GM12874 (cell line): ENCODE measurements at regions not wholly inside any gene's neighbourhood (a gene's known extent, or its start where the extent isn't known, plus 50 kb on each side); places are given as distances from the start of the nearest gene placed in this dataset.

ENCODE experiments used
- CTCF ChIP-seq: IDR thresholded peaks from 2 replicates; pipeline ENCODE4 v1.5.1; 2011; ENCODE audit warnings: low read depth, mild to moderate bottlenecking, control low read depth, low read length, moderate library complexity; ENCODE audit not compliant: insufficient read depth

- TF ChIP-seq CTCF = no peak
These were observed 107.6 kb upstream of the ARHGEF3 start for GRCh38 chr3:56909349-56909748.

GRCh38 chr3:56908004-56908403 is 106.3 kb upstream of the ARHGEF3 start:
- no peak for TF ChIP-seq CTCF

- TF ChIP-seq CTCF = no peak
These were observed 102.9 kb upstream of the ARHGEF3 start for GRCh38 chr3:56904552-56905215.

GRCh38 chr3:56903231-56903782 is 101.6 kb upstream of the ARHGEF3 start:
- TF ChIP-seq CTCF = no peak

GRCh38 chr3:56902468-56903160 is 100.9 kb upstream of the ARHGEF3 start:
- TF ChIP-seq CTCF = no peak

GRCh38 chr3:56900801-56901200 is 99.1 kb upstream of the ARHGEF3 start:
- TF ChIP-seq CTCF = no peak

GRCh38 chr3:56899851-56900250 is 98.1 kb upstream of the ARHGEF3 start:
- no peak for TF ChIP-seq CTCF
